ENCODE measurements at regions not wholly inside any gene's neighbourhood (a gene's known extent, or its start where the extent isn't known, plus 50 kb on each side); places are given as distances from the start of the nearest gene placed in this dataset.

GRCh38 chr21:25373126-25374082, 233.9 kb downstream of the MRPL39 start:
- DNase-seq = no peak

GRCh38 chr21:25371841-25372425, 235.3 kb downstream of the MRPL39 start:
- DNase-seq = no peak

- no peak for DNase-seq
These were observed 237.0 kb downstream of the MRPL39 start for GRCh38 chr21:25370311-25370744.

- DNase-seq = no peak
These were observed 237.6 kb downstream of the MRPL39 start for GRCh38 chr21:25369524-25370300.

GRCh38 chr21:25368531-25368930, 238.8 kb downstream of the MRPL39 start:
- DNase-seq = no peak

DNA sequence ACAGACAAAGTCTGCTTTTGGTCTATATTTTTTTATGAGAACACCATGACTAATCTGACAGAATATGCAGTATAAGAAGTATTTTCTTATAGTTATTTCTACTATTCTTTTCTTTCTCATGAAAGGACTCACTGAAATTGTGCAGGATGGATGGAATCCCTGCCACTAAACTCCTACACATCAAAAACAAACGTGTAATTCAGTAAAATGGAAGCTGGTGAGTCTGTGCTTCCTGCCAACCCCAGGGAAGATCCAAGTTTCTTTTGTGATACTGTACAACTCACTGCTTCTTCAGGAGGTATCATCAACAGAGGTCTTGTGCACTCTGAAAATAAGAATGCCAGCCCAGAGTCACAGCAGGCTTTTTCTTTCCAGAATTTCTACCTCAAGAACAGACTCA, 241.2 kb downstream of the MRPL39 start:
- DNase-seq = no peak

GRCh38 chr21:25362375-25363267, 244.7 kb downstream of the MRPL39 start:
- no peak for DNase-seq

DNA sequence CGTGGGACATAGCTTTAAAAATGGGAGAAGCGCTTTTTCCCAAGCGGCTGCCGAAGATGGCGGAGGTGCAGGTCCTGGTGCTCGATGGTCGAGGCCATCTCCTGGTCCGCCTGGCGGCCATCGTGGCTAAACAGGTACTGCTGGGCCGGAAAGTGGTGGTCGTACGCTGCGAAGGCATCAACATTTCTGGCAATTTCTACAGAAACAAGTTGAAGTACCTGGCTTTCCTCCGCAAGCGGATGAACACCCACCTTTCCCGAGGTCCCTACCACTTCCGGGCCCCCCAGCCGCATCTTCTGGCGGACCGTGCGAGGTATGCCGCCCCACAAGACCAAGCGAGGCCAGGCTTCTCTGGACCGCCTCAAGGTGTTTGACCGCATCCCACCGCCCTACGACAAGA, 245.5 kb downstream of the MRPL39 start:
- no peak for DNase-seq

- no peak for DNase-seq
These were observed 246.2 kb downstream of the MRPL39 start for GRCh38 chr21:25361097-25361496.

GRCh38 chr21:25360593-25360992, 246.7 kb downstream of the MRPL39 start:
- no peak for DNase-seq

- DNase-seq = no peak
These were observed 247.6 kb downstream of the MRPL39 start for GRCh38 chr21:25359724-25360123.

DNA sequence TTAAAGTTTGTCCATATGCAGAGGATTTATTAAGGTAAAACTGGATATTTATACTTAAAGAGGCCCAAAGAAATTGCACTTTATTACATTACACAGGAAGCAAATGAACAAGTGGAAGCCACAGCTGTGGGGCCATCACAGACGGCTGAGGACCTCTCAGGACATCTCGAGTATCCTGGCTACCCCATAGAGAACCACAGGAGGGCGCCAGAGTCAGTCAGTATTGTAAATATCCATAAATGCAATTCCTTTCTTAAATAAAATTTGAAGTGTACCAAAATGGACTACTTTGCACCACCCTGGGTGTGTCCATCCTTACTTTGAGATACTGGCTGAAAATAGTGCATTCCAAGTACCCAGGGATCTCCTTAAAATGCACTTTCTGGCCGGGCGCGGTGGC, 257.2 kb downstream of the MRPL39 start:
- DNase-seq = no peak

DNA sequence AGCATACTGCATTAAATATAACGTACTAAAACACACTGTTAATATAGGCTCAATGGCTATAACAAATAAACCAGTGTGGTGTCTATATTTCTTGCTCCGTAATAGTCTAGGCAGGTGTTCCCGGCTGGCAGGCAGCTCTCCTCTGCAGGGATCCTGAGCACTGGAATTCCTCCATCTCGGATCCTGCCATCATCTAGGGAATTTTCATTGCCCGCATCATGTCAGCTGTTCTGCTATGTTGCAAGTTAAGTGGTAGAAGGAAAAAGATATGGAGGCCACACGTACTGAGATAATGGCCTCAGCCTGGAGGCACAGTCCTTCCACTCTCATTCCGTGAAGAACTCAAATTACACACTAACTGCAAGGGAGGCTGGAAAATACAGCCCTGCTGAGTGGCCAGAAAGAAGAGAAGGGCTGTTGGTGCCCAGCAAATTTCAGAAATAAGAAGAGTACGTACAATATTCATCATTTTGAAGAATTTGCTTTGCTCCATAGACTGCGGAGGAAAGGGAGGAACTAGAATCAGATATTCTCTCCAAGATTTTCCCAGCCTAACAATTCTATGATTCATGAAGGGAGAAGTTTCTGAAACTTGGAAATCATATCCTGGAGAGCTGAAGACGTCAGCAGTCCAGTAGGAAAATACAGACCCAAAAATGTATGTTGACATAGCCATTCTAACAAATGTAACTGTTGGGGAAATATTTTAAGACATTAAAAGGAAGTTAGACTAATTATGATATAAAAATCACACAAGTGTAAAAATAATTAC, 263.3 kb downstream of the MRPL39 start:
- no peak for DNase-seq

DNA sequence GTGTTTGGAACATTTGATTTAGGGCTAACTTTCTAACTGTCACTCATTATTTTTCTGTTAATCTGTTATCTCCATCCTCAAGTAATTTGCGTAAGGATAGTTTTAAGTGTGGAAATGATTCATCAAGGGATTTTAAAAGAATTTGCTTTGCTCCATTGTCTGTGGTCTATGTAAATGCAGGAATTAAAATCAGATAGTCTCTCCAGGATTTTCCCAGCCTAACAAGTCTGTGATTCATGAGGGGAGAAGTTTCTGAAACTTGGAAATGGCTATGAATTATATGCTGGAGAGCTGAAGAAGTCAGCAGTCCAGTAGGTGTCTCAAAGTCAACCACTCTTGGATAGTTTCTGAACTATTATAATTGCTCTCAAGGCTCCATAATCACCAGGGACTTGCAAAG, 264.5 kb downstream of the MRPL39 start:
- DNase-seq = no peak

DNA sequence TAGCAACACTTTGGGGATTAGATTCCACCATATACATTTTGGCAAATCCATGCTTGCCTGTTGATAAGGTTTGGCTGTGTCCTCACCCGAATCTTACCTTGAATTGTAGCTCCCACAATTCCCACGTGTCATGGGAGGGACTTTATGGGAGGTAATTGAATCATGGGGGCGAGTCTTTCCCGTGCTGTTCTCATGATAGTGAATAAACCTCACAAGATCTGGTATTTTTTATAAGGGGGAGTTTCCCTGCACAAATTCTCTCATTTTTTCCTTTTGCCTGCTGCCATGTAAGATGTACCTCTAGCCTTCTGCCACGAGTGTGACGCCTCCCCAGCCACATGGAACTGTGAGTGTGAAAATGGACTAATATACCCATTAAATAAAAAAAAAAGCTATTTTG, 265.3 kb downstream of the MRPL39 start:
- no peak for DNase-seq

DNA sequence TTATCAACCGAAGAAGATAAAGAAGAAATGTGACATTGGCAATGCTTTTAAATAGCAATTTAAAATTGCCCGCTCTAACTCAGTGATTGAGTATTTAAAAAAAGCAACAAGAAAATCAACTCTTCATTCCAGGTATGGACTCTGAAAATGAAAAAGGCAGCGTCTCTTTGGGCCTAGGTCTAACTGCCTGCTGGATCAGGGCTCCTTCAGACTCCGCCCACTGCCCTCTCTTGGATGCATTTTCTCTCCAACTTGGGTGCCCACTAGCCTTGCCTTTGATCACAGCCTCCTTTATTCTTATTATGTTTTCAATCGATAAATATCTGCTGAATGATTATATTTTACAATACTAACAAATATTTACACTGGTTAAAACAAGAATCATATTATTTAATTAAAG, 268.9 kb downstream of the MRPL39 start:
- no peak for DNase-seq

GRCh38 chr21:25334046-25334730, 273.1 kb downstream of the MRPL39 start:
- no peak for DNase-seq

GRCh38 chr21:25331286-25331685, 276.0 kb downstream of the MRPL39 start:
- DNase-seq = no peak

- DNase-seq = no peak
These were observed 277.0 kb downstream of the MRPL39 start for GRCh38 chr21:25330266-25330665.

- no peak for DNase-seq
These were observed 278.0 kb downstream of the MRPL39 start for GRCh38 chr21:25329227-25329825.

DNA sequence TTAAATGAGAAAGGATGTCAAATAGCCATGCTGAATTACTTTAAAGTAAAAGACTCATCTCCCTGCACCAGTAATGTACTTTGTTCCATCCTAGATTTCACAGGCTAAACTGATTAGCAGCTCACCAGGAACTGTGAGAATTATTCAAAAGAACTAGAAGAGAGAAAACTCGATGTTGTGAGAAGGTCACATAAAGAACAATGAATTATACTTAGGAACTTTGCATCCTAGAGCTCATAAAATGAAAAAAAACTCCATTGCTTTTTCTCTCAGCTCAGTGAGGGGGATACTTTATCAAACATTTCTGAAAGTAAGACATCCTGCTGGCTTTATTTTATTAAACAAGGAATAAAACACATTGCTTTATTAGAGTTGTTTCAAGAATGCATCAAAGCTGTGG, 278.5 kb downstream of the MRPL39 start:
- DNase-seq = no peak
